OCI-LY7 (cell line): ENCODE measurements at regions not wholly inside any gene's neighbourhood (a gene's known extent, or its start where the extent isn't known, plus 50 kb on each side); places are given as distances from the start of the nearest gene placed in this dataset.

Experiments used
- BruUV-seq: library from RNA; stranded (reverse); fragments of 400-500 nt; replicated peaks from 2 replicates; lab custom pipeline; 2021; lab: Mats Ljungman, UMichigan
- CTCF ChIA-PET: fragments of 300-600 bp; sonication (Branson Sonifier 250); formaldehyde crosslinking; loops from one replicate; lab custom pipeline; 2022; ENCODE audit warnings: antibody characterized with exemption; ENCODE audit not compliant: unreplicated experiment; lab: Charles Lee
- POLR2A ChIA-PET: fragments of 300-600 bp; sonication (Branson Sonifier 250); formaldehyde crosslinking; loops from one replicate; lab custom pipeline; 2022; ENCODE audit warnings: antibody characterized with exemption; lab: Charles Lee
- DNase-seq: peaks from one replicate; pipeline ENCODE4 v3.0.0-alpha.2; 2015; ENCODE audit warnings: low spot score
- H2AFZ ChIP-seq: fragments of 200-600 bp; sonication (generic), shearing (Covaris generic); 2 replicates; pipeline ENCODE4 v1.6.1; 2014; ENCODE audit warnings: mild to moderate bottlenecking, antibody characterized with exemption, low read length, moderate library complexity
- H3K27ac ChIP-seq: fragments of 200-600 bp; sonication (generic); 2 replicates; pipeline ENCODE4 v1.5.1; 2014; ENCODE audit warnings: mixed run types, low read depth, mild to moderate bottlenecking, moderate library complexity, low read length, inconsistent platforms; ENCODE audit not compliant: poor library complexity, severe bottlenecking
- H3K36me3 ChIP-seq: fragments of 200-600 bp; sonication (generic); 2 replicates; pipeline ENCODE4 v1.6.1; 2014; ENCODE audit warnings: mild to moderate bottlenecking, antibody characterized with exemption, low read length, moderate library complexity, mixed read lengths; ENCODE audit not compliant: insufficient read depth
- H3K4me1 ChIP-seq: fragments of 200-600 bp; sonication (generic); 2 replicates; pipeline ENCODE4 v1.5.1; 2014; ENCODE audit warnings: mild to moderate bottlenecking, low read length; ENCODE audit not compliant: insufficient read depth, poor library complexity, severe bottlenecking
- H3K4me2 ChIP-seq: fragments of 200-600 bp; sonication (generic); 2 replicates; pipeline ENCODE4 v1.6.1; 2014; ENCODE audit warnings: mild to moderate bottlenecking, low read length
- H3K4me3 ChIP-seq: fragments of 200-600 bp; sonication (generic); 2 replicates; pipeline ENCODE4 v1.5.1; 2014; ENCODE audit warnings: mild to moderate bottlenecking, low read depth, low read length; ENCODE audit not compliant: poor library complexity, severe bottlenecking
- H3K79me2 ChIP-seq: fragments of 200-600 bp; sonication (generic); 2 replicates; pipeline ENCODE4 v1.6.1; 2016; ENCODE audit warnings: low read depth, mild to moderate bottlenecking, low read length, moderate library complexity, mixed read lengths; ENCODE audit not compliant: insufficient read depth
- H3K9me2 ChIP-seq: fragments of 200-600 bp; sonication (generic); 2 replicates; pipeline ENCODE4 v1.6.1; 2016; ENCODE audit warnings: mild to moderate bottlenecking, low read length, mixed read lengths; ENCODE audit not compliant: insufficient read depth
- H3K9me3 ChIP-seq: fragments of 200-600 bp; sonication (generic); 2 replicates; pipeline ENCODE4 v1.6.1; 2014; ENCODE audit warnings: mild to moderate bottlenecking, mixed run types, low read length, mixed read lengths
- H4K20me1 ChIP-seq: fragments of 200-600 bp; sonication (generic); 2 replicates; pipeline ENCODE4 v1.6.1; 2014; ENCODE audit warnings: mild to moderate bottlenecking, antibody characterized with exemption, low read length, moderate library complexity, mixed read lengths; ENCODE audit not compliant: insufficient read depth
- EZH2phosphoT487 ChIP-seq: fragments of 200-600 bp; sonication (generic); IDR thresholded peaks from 2 replicates; pipeline ENCODE4 v1.6.1; 2018; ENCODE audit warnings: low read depth, borderline replicate concordance, mild to moderate bottlenecking, mixed run types, antibody characterized with exemption, low read length, moderate library complexity, mixed read lengths
- intact Hi-C: fragments of 100-400 bp; cut with micrococcal nuclease; formaldehyde crosslinking; loops from one replicate; pipeline ENCODE4 v1.10.0; 2022; ENCODE audit not compliant: unreplicated experiment
- TF ChIP-seq, protein P1 (sequence below): fragments of 200-600 bp; sonication (generic); conservative IDR thresholded peaks from 2 replicates; pipeline ENCODE4 v1.5.1; 2014; ENCODE audit warnings: mild to moderate bottlenecking, antibody characterized with exemption, low read length, moderate library complexity, mixed read lengths

DNA sequence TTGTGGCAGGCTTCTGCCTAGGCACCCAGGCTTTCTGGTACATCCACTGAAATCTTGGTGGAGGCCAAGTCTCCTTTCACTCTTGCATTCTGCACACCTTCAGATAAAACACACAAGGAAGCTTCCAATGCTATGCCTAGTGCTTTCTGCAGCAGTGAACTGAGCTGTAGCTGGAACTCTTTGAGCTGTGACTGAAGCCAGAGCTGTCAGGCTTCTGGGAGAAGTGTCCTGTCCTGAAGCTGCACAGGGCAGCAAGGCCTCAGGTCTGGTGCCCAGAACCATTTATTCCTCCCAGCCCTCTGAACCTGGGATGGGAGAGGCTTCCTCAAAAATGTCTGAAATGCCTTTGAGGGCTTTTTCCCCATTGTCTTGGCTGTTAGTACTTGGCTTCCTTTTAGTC lies 941.7 kb downstream of the LRFN5 start:
- Histone ChIP-seq H3K36me3 (no peaks in the 10 kb centered on the region), H3K4me2 (no peak overlapping the region), H3K79me2 (no peaks in the 10 kb centered on the region), H3K9me3 (no peaks in the 10 kb centered on the region), H3K9me2 (no peaks in the 10 kb centered on the region), H4K20me1 (no peaks in the 10 kb centered on the region), H3K4me3 (no peak overlapping the region), H3K27ac (no peak overlapping the region), H3K4me1 (no peaks in the 10 kb centered on the region), H2AFZ (no peak overlapping the region)
- intact Hi-C loops: no loop called here
- no TSS peak for BruUV-seq
- DNase-seq: no peak
- ChIA-PET POLR2A (no interaction called here), CTCF (no interaction called here)
- TF ChIP-seq, protein P1, sequence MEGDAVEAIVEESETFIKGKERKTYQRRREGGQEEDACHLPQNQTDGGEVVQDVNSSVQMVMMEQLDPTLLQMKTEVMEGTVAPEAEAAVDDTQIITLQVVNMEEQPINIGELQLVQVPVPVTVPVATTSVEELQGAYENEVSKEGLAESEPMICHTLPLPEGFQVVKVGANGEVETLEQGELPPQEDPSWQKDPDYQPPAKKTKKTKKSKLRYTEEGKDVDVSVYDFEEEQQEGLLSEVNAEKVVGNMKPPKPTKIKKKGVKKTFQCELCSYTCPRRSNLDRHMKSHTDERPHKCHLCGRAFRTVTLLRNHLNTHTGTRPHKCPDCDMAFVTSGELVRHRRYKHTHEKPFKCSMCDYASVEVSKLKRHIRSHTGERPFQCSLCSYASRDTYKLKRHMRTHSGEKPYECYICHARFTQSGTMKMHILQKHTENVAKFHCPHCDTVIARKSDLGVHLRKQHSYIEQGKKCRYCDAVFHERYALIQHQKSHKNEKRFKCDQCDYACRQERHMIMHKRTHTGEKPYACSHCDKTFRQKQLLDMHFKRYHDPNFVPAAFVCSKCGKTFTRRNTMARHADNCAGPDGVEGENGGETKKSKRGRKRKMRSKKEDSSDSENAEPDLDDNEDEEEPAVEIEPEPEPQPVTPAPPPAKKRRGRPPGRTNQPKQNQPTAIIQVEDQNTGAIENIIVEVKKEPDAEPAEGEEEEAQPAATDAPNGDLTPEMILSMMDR: no peak
- TF ChIP-seq EZH2phosphoT487: no peak

DNA sequence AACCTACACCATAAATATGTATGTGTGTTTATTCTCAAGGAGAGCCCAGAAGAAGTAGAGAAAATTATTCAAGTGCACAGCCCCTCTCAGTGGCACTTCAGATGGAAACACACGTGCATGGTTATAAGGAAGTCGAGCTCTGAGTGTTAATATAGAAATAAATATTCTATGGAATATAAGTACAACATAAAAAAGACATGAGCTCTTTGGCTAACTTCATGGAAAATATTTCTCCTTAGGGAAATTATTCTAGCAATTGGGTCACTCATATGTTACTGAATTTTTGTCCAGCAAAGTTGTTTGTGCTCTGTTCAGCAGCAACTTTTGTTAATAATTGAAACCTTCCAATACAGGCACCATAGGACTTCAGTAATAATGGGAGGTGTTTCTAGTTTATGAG lies 939.0 kb downstream of the LRFN5 start:
- Histone ChIP-seq H3K36me3 (no peaks in the 10 kb centered on the region), H3K79me2 (no peaks in the 10 kb centered on the region), H3K9me3 (no peaks in the 10 kb centered on the region), H3K4me3 (no peak overlapping the region), H4K20me1 (no peaks in the 10 kb centered on the region), H3K4me2 (no peak overlapping the region), H3K4me1 (no peaks in the 10 kb centered on the region), H3K9me2 (no peaks in the 10 kb centered on the region), H3K27ac (no peak overlapping the region), H2AFZ (no peak overlapping the region)
- DNase-seq: no peak
- BruUV-seq: no TSS peak
- intact Hi-C loops: no loop called here
- ChIA-PET POLR2A (interaction anchor here (0.6 to 1.2 kb wide), 3 partner anchors 8 to 231 kb away, joined by 3 to 6 read pairs (median 3); no protein-coding TSS in a partner anchor), CTCF (no interaction called here)
- no peak for TF ChIP-seq EZH2phosphoT487
- TF ChIP-seq, protein P1: no peak

DNA sequence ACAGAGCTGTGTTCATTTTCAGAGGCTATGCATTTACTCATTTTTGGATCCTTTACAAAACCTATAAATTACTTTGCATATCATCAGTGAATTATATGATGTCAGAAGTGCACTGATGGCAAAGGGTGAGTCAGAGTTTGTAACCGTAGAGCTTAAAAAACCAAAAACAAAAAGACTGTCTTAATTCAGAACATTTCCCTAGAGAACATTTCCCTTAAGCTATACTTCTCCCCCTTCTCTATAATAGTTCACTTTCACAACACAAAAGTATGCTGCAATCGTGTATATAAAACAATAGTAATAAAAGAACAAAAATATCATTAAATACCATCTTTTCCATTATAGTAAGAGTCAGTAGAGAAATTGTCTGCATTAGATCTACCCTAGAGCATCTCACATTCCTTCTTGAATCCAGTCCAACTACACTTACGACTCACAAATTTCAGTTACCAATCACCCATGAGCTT lies 934.9 kb downstream of the LRFN5 start:
- CTCF ChIA-PET: no interaction called here
- no TSS peak for BruUV-seq
- no peak overlapping the region for H3K27ac ChIP-seq
- no peaks in the 10 kb centered on the region for H3K9me3 ChIP-seq
- TF ChIP-seq, protein P1: no peak
- TF ChIP-seq EZH2phosphoT487: no peak
- H3K79me2 ChIP-seq: no peaks in the 10 kb centered on the region
- POLR2A ChIA-PET: no interaction called here
- no peaks in the 10 kb centered on the region for H3K4me1 ChIP-seq
- DNase-seq: no peak
- H4K20me1 ChIP-seq: no peaks in the 10 kb centered on the region
- intact Hi-C loops: no loop called here
- no peaks in the 10 kb centered on the region for H3K9me2 ChIP-seq
- H3K4me3 ChIP-seq: no peak overlapping the region
- H3K4me2 ChIP-seq: no peak overlapping the region
- no peaks in the 10 kb centered on the region for H3K36me3 ChIP-seq
- no peak overlapping the region for H2AFZ ChIP-seq
